ENCODE measurements at regions not wholly inside any gene's neighbourhood (a gene's known extent, or its start where the extent isn't known, plus 50 kb on each side); places are given as distances from the start of the nearest gene placed in this dataset.
"Not testable (repeated sequence)": the region's sequence is repeated elsewhere in the genome, so short reads cannot be mapped to it uniquely, and the experiment has no call there.

DNA sequence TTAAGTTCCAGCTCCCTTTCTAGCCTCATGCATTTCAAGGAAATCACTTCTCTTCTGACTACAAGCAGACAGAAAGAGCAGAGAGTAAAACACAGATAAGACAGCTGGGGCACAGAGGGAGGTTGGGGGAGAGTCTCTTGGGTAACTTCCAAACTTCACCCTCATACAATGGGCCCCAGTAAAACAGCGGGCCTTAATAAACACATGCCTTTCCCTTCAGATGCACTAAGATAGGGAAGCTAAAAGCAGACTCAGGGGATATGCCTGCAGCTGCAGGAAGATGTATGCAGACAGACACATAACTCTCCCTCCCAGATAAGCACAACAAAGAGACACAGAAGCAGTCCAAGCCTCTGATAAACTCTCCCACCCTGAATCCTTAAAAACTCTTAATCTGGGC, 717.4 kb upstream of the PCDH15 start:
- TF ChIP-seq, protein P1, sequence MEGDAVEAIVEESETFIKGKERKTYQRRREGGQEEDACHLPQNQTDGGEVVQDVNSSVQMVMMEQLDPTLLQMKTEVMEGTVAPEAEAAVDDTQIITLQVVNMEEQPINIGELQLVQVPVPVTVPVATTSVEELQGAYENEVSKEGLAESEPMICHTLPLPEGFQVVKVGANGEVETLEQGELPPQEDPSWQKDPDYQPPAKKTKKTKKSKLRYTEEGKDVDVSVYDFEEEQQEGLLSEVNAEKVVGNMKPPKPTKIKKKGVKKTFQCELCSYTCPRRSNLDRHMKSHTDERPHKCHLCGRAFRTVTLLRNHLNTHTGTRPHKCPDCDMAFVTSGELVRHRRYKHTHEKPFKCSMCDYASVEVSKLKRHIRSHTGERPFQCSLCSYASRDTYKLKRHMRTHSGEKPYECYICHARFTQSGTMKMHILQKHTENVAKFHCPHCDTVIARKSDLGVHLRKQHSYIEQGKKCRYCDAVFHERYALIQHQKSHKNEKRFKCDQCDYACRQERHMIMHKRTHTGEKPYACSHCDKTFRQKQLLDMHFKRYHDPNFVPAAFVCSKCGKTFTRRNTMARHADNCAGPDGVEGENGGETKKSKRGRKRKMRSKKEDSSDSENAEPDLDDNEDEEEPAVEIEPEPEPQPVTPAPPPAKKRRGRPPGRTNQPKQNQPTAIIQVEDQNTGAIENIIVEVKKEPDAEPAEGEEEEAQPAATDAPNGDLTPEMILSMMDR (IDR thresholded peaks at IDR 0.05; ENCODE audit: insufficient read depth, low read length), result not testable (repeated sequence)
- not testable (repeated sequence) for TF ChIP-seq GABPA (IDR thresholded peaks at IDR 0.05; ENCODE audit: low read depth); POLR2AphosphoS5 (IDR thresholded peaks at IDR 0.05; ENCODE audit: low read depth); SPI1 (IDR thresholded peaks at IDR 0.05; ENCODE audit: borderline replicate concordance, low read depth)

All from HL-60 (cell line).